OCI-M2 (cell line): ENCODE measurements at regions not wholly inside any gene's neighbourhood (a gene's known extent, or its start where the extent isn't known, plus 50 kb on each side); places are given as distances from the start of the nearest gene placed in this dataset.

ENCODE experiments used
- DNase-seq: peaks from one replicate; lab custom pipeline; 2025; ENCODE audit not compliant: unreplicated experiment; lab: John Stamatoyannopoulos, UW

DNA sequence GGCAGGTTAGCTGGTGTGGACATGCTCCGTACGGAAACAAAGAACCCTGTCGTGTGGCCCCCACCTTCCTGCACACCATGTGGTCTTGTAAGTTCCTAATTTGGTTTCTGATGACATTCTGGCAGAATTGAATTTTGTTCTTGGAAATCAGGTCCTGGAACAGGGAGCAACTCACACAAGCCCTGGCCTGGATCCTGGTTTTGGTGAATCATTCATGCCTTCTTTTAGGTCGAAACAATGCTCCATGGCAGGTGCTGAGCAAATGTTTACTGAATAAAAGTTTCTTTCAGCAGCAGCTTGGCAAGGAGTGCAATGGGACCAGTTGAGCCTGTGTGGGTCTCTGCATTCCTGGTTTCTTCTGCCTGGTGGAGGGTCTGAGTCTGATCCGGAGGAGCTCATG, 978.4 kb downstream of the BCL11B start:
- DNase-seq: no peak

DNA sequence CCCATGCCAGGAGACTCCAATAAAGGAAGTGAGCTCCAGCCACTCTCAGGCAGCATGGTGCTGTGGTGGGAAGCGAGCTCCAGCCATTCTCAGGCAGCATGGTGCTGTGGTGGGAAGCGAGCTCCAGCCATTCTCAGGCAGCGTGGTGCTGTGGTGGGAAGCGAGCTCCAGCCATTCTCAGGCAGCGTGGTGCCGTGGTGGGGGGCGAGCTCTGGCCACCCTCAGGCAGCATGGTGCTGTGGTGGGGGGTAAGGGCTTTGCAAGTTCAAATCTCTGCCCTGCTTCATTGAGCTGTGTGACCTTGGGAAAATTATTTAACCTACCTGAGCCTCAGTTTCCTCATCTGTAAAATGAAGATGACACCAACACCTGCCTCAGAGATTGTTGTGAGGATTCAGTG, 975.1 kb downstream of the BCL11B start:
- no peak for DNase-seq

DNA sequence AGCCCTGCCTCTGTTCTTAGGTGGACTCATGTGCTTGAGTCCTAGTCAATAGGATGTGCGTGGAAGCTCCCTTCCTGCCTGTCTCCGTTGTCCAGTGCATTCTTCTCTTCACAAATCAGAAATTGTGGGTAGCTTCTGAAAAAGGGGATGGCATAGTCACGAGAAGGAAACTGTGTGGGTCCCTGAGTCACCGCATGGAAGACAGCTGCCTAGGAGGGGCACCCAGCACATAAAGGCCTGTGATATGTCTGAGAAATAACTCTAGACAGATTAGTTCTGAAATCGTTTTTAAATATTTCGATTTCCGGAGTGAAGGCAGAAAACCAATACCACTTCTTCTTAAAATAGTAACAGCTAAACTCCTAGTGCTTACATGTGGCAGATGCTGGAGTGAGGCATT, 974.4 kb downstream of the BCL11B start:
- DNase-seq: no peak

DNA sequence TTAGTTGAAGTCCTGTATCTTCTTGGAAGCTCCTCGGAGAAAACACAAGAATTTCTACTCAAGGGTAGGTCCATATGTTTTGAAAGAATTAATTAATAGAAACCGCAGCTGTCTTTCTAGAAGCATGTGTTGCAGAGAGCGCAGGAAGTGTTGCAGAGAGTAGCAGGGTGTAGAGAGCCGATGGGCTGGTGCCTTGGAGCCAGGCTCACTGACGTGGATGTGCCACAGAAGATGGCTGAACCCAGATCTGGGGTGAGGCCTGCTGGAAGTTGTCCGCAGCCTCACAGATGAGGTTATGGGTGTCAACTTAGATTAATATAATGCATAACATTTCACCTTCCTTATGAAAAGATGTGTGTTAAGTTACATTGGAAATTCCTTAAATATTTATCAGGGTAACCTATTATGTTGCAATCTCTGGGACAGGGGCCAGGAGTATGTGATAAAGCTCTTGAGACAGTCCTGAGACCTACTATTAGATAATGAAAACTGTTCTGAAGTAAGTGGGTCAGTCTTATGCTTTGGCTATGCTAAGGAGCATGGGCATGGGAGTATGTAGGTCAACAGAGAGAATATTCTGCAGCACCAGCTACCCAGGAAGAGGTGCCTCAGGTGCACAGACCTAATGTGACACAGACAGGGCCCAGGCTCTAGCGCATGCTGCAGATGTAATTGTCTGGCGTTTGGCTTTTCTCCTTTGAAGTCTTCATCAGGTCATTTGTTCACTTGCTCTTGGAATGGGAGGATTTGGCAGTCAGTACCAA, 973.3 kb downstream of the BCL11B start:
- no peak for DNase-seq

DNA sequence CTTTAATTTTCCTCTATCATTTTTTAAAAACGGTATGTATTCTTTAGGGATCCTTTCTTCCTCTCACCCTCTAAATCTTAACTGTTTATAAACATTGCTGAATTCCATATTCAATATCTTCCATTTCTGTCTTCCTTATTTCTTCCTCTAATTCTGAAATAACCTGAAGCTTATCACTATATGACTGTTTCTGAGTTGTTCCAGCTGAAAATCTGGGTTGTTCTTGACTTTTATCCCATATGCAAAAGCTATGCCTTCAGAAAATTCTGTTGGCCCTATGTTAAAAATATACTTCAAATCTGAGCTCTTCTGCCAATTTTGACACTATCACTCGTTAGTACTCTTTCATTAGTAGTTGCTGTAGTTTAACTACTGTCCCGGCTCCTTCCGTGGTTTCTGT, 970.3 kb downstream of the BCL11B start:
- DNase-seq: no peak

DNA sequence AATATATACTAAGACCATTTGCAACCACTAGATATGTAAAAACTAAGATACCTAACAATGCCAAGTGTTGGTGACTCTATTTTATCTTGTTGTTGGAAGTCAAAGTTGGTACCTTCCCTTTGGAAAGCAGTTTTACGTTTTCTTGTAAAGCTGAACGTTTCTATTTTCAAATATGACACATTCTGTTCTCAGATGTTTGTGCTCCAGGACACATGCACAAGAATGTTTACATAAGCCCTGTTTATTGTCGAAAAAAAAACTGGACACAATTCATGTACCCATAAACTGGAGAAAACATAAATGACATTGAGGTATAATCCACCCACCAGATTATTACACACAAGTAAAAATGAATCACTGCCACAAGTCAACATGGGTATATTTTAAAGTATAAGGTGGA, 967.4 kb downstream of the BCL11B start:
- DNase-seq: no peak

DNA sequence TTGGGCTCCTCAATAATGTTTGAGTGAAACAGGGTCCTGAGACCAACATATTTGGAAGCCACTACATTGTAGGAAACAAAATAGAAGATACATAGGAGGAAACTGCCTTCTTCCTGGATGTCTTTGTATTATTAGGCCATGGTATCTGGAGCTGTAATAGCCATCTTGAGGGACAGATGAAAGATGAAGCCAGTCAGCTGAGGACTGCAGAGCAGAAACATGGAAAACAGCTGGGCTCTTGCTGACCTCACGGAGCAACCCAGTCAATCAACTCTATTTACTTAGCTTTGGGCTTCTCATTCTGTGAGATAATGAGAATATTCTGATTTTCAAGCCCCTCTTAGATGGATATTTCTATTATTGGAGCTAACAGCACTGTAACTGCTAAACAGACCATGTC, 962.4 kb downstream of the BCL11B start:
- no peak for DNase-seq

DNA sequence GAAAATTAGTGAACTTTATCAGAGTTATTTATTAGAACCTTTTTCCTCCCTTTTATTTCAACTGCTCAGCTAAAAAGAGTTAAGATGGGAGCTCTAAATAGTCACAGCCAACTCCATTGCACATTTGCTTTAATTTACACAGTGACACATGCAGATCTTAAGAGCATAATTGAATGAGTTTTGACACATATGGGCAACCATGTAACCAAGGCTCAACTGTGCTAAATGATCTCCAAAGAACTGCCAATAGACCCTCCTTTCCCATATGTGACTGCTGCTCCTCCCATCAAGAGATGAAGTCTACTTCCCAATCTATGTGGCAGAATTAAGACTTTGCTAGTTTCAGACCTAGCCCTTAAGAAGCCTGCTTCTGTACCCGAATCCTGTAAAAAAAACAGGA, 960.0 kb downstream of the BCL11B start:
- no peak for DNase-seq

DNA sequence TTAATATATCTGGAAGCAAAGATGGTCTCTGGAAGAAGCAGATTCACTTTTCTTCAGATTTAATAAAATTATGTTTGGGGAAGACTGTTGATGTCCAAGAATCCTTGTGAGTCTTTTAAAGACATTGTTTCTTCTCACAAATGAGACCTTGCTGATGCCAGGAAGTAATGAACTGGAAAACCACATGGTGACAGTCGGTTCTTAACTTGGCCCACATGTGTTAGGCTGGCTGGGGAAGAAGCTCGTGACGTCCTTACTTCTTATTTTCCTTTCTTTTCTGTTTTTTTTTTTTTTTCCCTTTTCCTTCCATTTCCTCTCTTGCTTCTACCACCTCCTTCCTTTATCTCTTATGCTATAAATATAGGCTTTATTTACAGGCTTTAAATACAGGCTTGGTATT, 950.2 kb downstream of the BCL11B start:
- DNase-seq: no peak

DNA sequence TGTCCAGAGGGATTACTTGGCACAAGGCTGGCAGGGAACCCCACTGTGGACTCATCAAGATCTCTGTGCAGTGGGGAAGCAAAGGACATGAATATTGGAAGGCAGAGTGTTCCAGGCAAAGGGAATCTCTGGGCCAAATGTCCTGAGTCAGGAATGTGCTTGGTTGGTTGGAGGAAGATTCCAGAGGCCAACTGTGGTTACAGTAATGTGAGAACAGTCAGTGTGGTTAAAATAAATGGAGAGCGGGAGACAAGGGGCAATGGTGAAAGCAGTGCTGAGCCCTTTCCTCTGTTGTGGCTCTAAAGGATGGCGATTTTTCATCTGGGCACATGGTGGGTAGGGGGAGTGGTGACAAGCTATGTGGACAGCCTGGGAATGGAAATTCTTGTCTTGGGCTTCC, 948.2 kb downstream of the BCL11B start:
- no peak for DNase-seq

DNA sequence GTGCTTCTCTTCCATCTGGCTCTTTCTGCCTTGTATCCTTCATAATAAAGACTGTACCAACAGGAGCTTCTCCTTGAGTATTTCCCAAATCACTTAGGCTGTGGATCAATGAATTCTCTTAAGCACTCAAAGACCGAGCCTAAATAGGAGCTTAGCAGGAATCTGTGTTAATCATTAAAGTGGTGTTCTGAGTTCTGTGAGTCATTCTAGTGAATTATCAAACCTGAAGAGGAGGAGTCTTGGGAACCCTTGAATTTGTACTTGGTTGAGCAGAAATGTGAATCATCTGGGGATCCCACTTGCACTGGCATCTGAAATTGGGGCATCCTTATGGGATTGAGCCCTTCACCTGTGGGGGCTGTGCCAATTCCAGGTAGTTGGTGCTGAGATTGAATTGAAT, 946.2 kb downstream of the BCL11B start:
- DNase-seq: no peak

DNA sequence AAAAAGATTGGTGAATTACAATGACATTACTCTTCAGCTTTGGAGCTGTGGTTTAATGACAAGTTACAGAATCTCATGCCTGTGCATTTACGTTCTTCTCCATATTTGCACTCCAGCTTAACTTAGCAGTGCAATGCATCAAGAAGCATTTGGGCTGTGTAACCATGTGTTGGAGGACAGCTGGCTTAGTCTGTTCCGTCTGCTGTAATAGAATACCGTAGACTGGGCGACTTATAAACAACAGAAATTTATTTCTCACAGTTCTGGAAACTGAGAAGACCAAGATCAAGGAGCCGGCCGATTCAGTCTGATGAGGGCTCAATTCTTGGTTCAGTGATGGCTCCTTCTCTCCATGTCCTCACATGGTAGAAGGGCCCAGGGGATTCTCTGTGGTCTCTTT, 943.5 kb downstream of the BCL11B start:
- no peak for DNase-seq

DNA sequence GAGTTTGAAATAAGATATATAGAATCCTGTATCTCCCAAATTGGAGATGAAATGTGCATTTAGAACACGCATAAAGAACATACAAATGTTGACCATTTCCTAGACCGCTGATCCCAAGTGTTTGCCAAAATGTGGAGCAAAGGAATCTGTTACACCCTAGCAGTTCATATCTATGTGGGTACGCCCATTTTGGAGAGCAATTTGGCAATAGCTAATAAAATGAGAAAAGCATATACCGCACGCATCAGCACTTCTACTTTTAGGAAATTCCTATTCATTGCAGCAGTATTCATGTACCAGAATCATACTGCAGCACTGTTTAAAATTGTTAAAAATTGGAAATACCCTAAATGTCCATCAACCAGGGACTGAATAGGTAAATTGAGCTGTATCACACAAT, 937.8 kb downstream of the BCL11B start:
- DNase-seq: no peak

DNA sequence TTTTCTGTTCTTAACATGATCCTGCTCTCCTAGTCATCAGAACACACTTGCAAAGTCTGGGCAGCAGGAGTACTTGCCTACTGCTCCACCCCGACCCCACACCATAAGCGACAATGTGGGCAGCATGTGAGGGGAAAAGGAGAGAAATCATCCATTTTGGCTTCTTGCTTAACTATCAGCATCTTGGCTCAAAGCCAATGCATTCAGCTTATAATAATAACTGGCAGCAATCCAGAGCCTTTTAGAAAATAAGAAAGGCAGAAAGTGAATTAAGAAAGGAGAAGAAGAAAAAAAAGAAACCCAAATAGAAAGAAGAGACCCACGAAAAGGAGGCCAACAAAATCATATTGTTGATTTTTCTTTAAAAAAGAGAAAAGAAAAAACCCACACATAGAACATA, 930.8 kb downstream of the BCL11B start:
- no peak for DNase-seq

DNA sequence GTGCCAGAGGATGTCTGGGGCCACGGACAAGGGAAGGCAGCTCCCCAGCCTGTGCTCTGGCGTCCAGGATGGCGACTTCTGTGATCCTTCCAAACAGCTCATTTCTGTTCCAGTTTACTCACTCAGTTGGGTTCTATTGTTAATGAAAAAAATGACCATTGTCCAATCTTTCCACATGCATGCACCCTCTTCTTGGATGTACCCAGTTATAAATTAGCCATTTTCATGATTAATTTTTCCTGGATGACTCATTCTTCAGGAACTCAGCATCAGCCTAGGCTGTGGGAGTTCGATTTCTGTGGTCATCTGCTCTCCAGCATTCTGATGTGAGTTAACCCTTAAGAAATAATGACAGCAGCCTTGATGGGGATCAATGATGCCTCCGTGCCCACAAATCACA, 926.8 kb downstream of the BCL11B start:
- DNase-seq: no peak

DNA sequence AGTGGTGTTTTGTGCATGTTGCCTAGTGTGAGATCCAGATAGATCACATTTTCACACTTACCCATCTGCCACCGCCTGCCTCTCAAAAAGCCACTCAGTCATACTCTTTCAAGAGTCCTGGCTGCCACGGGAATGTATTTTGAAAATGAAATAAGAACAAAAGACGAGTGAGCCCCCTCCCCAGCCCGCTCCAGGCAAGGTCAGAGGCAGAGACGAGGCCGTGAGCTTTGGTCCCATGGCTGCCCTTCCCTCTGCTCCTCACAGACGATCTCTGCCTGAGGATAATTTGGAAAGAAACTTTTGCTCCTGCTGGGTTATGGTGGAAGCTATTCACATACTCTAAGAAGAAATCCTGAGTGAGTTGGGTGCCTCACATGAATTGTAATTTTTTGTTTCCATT, 924.3 kb downstream of the BCL11B start:
- no peak for DNase-seq

DNA sequence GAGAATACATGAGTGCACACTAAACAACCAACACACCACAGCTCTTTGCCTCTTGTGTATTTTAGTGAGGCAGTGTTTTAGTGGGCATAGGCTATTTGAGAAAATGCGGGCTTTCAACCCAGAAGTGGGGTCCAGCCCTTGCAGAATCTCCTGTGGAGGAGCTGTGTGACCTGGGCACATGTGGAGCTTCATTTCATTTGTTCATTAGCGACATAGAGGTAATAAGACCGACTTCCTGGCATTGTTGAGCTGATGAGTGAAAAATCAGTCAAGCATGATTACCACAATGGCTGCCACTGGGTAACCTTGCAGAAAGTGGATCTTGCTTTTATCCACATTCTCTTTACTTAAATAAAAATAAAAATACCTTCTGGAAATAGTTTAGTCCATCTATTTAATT, 923.5 kb downstream of the BCL11B start:
- DNase-seq: no peak

DNA sequence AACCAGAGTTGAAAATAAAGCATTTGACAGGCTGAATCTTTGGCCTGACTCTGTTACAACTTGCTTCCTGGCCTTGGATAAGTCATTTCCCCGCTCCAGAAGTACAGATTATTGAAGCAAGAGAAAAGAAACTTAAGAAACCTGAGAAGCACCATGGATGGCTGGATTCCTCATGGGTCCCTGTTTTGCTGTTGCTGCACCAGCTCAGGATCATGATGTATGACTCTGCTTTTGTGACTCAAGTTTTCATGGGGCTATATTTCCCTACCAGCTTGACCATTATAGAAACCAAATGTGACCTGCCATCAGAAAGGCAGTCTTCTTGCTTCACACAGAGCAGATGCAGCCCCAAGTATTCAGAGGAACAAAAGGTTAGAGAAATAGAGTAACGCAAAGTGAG, 921.8 kb downstream of the BCL11B start:
- no peak for DNase-seq

DNA sequence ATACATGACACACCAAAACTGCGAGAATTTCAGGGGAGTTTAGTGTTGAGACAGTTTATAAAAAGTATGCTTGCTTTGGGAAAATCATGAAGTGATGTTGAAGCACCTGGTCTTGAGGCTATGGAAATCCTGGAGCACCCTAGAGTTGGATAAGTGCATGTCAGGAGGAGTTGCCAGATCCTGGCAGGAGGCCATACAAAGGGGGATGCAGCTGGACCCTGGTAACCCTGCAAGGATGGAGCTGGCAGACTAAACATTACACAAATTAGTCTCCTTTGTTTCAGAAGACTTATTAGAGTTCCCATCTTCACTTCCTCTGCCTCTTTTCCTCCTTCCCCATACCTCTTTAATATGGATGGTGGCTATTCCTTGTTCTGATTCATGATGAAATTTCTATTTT, 907.0 kb downstream of the BCL11B start:
- no peak for DNase-seq

DNA sequence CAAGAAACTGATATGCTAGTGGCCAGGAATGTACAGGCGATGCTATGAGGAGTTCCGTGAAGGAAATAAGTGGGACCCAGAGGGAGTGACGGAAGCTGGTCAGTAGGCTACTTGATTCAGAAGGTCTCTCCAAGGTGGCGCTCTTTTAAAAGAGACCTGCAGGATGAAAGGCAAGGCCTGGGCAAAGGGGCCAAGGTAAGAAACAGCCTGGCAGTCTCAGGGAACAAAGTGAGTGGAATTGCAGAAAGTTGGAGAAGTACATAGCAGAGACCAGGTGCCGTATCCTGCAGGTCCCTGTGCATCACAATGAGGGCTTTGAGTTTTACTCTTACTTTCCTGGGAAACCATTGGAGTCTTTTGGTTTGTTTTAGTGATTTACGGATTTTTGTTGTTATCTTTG, 905.6 kb downstream of the BCL11B start:
- no peak for DNase-seq

DNA sequence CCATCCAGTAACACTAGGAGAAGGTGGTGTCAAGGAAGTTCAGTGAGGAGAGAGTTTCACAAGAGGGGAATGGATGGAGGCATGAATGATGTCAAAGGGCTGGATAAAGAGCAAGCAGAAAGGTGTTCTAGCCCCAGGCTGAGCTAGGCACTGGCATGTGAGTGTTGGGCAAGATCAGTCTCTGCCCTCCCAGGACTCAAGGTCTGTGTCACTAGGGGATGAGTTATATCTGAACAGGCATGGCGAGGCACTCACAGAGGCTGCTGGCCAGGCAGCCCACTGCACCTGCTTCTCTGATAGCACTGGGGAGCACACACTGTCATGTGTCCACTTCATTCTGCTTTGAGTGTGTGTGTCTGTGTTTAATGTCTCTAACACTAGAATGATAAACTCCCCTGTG, 903.8 kb downstream of the BCL11B start:
- DNase-seq: no peak

DNA sequence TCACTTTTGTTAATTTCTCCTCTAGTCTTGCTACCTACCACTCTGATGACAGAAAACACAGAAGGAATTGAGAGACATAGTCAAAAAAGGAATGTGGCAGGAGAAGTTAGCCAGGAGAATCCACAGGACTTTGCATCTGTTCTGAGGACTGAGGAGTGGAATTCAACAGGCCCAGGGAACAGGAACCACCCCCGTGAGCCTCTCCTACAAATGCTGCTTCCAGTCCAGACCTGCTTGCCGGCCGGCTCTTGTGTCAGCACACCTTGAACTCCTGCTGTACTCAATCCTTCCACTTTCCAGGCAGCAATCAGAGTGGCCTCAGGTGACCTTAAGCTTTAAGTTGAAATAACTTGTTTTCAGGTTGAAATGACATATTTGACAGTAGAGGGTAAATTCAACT, 903.1 kb downstream of the BCL11B start:
- DNase-seq: no peak

DNA sequence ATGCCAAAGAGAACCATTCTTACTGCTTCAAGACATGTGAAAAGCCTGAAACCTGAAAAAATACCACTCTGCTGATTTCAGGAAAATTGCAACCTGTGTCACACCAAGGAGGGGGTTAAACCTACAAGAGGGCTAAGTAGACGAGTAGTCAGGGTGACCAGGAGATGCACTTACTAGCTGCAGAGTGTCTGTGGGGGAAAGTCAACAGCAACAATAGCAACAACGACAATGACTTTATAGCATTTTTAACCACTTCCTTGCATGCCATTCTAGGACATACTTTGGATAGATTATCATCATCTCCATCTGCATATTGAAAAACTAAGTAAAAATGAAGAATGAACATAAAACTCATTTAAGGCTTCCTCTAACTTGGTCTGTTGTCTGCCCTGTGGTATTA, 902.7 kb downstream of the BCL11B start:
- no peak for DNase-seq

DNA sequence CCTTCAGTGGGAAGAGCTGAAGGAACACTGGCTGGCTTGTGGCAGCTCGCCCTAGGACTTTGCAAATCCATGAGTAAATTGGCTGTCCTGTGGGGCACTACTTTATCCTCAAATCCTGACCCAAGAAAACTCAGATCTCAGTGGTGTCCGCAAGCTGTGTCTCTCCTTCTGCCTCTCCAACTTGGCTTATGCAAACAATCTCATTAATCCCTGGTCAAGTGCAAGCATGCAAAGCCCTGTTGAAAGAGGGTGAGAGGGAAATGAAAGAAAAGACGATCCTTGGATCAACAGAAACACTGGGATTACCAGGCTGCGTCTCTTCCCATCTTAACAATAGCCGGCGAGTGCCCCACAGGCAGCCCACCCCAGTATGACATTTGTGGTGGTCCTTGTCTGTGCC, 901.6 kb downstream of the BCL11B start:
- DNase-seq: no peak
